HG03439 (cell line): ENCODE measurements at regions not wholly inside any gene's neighbourhood (a gene's known extent, or its start where the extent isn't known, plus 50 kb on each side); places are given as distances from the start of the nearest gene placed in this dataset.
"Not testable (repeated sequence)": the region's sequence is repeated elsewhere in the genome, so short reads cannot be mapped to it uniquely, and the experiment has no call there.

Experiments used
- ATAC-seq: cut with Tn5 transposase; IDR thresholded peaks from one replicate; pipeline ENCODE4 v1.9.1; 2021; ENCODE audit warnings: mild to moderate bottlenecking, moderate library complexity; ENCODE audit not compliant: unreplicated experiment

DNA sequence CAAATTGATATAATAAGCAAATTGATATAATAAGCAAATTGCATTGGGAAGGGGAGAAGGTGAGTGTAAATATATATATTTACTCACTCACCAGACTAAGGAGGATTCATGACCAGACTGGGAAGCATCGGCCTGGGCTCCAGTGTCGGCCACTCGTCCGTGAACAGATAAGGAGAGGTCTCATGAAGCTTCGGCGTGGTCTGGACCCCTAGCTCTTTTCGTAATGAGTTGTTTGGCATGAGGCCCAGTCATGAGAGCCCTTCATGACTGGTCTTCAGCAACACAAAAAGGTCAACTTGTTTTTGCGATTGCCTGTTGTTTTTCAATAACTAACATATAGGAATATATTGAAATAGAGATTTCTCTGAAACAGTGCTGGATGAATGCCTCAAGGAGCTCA is 222.9 kb upstream of the KCNK2 start:
- ATAC-seq, result no peak

DNA sequence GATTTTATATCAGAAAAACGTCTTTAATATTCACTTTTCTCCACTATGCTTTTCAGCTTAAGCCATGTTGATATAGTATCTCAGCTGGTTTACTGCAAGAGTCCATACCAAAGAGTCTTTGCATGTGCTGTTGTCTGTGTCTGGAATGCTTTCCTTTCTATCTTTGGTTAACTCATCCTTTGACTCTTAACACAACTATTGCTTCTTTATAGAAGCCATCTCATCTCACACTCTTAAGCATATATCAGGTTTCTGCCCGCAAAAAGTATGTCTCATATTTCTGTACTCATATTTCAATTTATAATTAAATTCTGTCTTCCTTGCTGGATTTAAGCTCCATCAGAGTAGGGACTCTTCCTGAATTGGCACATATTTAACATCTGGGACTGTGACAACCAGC is 220.9 kb upstream of the KCNK2 start:
- ATAC-seq, result no peak

DNA sequence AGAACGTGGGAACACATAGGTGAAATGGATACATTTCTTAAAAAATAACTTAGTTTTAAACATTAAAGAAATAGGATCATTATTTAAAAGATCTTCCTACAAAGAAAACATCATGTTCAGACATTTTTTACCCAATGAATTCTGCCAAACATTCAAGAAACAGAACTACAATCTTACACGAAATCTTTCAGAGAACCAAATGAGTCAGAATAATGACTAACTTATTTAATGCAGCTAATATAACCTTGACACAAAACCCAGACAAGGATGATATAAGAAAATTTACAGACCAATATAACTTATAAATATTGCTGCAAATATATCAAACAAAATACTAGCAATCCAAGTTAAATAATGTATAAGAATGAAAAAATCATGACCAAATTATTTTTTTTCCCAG is 220.1 kb upstream of the KCNK2 start:
- no peak for ATAC-seq

DNA sequence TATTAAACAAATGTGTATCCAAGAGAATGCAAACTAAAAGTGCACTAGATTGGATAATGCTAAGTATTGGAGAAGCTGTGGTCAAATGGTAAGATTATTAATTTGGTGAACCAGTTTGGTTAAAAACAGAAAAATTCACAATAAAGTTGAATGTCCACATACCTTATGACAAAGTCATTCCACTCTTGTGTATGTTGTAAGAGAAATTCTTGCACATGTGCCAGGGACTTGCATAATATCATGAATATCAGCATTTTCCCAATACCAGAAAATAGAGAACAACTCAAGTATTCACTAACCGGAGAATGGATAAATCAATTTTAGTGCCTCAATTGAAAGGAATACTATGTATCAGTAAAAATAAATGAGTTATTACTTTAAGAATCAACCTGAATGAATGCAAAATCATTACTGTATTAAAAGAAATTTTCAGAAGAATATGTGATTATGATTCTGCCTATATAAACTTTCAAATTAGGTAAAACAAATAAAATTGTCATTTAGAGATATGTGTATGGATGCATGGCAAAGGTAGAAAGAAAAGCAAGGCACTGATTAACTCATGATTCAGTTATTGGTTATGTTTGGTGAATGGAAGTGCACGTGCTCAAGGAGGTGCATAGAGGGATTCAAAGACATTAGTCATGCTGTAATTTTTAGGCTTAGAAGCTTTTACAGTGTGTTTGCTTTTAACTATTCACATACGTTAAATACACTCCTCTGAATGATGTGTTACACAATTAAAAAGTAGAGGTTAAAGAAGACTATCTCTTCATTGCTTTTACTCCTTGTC is 217.4 kb upstream of the KCNK2 start:
- no peak for ATAC-seq

DNA sequence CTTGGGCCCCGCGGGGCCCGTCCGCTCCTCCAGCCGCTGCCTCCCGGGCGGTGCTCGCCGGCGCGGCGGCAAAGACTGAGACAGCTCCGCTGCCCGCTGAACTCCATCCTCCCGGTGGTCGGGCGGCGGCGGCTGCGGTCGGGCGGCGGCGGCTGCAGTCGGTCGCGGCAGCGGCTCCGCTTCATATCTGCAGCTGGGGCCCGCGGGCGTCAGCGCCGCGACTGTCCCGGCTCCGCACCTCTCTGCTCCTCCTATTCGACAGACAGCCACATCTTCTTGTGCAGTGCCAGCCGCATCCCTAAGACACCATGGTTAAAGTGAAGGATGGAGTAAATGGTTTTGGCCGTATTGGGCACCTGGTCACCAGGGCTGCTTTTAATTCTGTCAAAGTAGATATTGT is 212.1 kb upstream of the KCNK2 start:
- not testable (repeated sequence) for ATAC-seq

DNA sequence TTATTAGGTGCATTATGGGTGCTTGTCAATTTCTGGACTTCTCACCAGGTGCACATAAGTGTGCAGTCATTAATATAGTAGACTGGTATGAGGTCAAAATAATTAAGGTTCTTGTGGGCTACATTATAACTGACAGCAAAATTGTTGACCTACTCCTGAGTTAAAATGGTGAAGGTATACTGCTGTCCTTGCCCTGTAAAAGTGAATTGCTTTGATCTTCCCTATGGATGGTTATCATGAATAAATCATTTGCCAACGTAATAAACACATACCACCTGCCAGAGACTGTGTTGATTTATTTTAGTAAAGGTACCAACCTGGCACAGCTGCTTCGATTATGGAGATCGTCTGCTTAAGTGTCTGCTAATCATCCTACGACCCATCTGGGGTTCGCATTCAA is 201.6 kb upstream of the KCNK2 start:
- no peak for ATAC-seq

DNA sequence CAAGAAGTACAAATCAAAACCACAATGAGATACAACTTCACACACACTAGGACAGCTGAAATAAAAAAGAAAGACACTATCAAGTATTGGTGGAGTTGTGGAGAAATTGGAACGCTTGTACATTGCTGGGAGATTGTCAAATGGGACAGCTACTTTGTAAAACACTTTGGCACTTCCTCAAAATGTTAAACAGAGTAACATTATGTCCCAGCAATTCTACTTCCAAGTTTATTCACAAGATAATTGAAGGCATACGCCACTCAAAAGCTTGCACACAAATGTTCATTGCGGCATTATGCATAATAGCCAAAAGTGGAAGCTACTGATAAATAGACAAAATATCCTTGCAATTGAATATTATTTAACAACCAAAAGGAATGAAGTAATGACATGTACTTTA is 199.9 kb upstream of the KCNK2 start:
- no peak for ATAC-seq

DNA sequence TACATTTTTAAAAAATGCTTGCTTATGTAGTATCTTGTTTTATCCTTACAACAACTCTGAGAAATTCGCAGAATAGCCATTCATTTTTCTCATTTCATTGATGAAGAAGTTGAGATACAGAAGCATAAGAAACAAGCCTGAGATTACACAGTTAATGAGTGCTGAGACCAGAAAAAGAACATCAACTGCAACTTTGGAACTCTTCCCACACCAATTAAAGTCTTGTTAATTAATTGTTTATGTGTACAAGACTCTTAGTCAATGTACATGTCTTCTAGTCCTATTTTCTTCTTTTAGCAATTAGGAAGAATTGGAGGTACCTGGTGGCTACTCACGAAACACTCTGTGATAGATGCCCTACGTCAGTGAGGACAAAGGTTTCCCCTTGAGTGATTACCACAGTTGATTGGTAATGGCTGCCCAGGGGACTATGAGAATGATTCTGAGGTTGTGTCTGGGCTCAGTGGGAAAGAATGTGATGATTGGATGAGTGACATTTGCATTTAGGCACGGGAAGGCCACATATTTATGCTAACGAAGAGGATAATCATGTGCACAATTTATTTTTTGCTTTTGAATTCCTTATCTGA is 187.4 kb upstream of the KCNK2 start:
- no peak for ATAC-seq

DNA sequence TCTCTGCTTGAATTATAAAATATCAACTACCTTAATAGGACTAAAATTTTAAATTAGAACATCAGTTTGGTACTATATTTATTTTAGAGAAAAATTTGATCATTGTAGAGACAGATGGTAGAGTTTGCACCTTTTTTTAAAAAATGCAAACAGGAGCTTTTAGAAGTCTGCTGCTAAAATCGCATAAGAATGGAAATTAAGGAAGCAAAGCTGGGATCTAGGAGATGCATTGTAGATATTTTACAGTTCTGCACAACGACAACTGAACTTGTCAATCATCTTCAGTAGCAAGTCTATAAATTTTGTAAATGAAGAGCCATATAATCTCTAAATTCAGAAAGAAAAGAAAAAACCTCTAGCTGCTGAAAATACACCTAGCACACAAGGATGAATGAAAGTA is 185.6 kb upstream of the KCNK2 start:
- no peak for ATAC-seq

DNA sequence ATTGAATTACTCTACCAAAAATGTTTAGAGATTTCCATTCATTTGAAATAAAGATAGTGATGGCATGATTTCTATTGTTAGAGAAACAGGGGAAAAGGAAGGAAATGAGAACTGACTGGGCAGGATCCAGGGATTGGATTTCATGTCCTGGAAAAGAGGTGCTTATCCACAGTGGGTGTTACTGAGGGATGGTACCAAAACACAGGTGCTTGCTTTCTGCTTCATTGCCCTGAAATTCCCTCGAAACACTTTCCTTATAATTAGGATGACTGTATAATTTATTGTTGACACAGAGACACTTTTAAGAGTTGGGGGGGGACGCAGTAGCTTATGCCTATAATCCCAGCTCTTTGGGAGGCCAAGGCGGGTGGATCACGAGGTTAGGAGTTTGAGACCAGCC is 185.0 kb upstream of the KCNK2 start:
- no peak for ATAC-seq

DNA sequence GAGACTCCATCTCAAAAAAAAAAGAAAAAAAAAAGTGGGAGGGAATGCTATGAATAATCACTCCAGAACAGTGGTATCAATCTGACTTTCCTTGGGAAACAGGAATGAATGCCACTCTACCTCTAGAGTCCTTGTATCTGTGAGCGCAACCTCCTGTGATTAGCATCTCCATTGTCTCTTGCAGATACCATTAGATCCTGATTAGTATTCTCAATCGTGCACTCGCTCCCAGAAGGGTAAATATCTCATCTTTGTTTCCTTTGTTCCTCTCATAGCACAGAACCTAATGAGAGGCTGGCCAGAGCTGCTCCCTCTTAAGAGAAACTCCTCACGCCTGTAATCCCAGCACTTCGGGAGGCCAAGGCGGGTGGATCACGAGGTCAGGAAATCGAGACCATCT is 184.4 kb upstream of the KCNK2 start:
- ATAC-seq, result no peak

DNA sequence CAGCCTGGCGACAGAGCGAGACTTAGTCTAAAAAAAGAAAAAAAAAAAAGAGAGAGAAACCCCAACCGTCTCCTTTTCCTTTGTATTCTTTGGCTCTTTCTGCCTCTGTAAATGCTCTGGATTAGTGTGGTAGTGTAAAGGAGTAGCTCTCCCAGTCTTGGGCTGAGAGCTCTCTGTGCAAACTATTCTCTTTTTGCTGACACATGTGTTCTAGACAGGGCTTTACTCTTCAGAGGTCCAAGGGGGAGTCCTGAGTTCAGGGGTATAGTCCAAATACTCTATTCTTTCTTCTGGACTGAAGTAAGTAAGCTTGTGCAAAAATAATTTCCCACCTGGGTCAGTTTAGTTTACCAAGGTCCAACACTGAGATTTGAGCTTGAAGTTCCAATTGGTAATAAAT is 183.8 kb upstream of the KCNK2 start:
- ATAC-seq, result no peak

DNA sequence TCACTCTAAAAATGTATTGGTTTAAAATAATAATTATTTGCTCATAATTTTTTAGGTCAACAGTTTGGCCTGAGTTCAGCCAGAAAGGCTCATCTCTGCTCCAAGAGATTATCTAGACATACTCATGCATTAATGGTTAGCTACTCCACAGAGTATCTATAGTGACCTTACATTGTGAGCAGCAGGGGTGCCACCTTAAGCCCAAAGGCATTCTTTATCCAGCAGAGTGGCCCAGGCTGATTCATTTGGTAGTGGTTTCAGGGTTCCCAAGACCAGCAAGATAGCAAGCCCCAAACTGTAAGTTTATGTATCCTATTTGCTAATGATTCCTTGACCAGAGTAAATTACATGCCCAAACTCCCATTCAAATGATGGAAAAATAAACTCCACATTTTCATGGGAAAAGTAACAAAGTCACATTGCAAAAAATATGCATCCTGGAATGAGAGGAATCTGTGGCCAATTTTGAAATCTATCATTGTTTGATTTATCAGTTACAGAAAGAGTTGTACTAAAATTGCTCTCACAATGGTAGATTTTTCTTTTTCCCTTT is 182.6 kb upstream of the KCNK2 start:
- ATAC-seq, result no peak

DNA sequence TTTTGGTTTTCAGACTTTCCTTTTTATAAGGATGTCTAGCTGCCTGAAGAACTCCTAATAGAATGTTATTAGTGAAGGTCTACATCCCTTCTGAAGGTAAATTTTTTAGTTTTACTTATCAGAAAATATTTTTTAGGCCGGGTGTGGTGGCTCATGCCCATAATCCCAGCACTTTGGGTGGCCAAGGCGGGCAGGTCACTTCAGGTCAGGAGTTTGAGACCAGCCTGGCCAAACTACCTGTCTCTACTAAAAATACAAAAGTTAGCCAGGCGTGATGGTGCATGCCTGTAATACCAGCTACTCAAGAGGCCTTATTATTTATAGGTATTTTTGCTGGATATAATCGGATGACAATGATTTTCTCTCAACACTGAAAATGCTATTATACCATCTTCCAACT is 181.9 kb upstream of the KCNK2 start:
- ATAC-seq, result no peak

DNA sequence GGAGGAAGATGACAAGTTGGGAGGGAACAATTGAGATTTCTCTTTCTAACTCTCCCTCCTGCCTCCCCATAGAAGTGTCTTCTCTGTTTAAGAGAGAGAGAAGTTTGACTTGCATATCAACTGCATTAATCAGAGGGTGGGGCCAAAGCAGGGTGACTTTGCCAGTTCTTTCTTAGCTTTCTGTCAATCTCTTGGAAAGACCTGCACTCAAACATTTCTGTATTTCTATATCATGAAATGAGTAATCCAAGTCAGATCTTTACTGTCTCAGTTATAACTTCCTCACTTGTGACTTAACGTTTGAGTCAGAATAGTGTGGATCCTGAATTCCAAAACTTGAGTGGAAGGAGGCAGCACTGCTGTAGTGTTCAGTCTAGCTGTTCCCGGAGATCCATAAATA is 180.8 kb upstream of the KCNK2 start:
- no peak for ATAC-seq

DNA sequence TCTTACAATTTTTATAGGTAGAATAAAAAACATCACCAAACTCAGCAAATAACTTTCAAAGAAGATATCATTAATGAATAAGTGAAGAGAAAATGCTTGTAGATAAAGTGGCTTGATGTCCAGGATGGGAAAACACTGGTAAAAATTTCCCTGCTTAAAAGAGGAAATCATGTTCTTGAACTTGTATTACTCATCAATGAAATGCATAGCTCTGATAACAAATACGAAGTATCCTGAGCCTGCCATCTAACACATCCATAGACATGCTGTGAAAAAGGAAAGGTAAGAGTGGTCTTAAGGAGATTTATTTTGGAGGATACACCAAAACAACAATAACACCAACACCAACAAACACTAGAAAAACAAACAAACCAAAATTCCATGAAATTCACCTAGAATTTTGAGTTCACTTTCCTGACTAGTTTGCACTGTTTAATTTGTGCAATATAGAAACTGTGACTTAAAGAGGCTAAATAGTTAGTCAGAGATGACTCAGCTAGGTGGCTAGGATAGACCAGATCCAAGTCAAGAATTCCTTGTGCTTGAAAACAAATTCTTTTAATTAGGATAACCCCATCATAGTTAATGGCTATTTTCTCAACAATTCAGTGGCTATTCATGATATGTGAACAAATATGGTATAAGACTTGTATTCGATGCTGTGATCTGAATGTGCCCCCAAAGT is 179.8 kb upstream of the KCNK2 start:
- no peak for ATAC-seq

DNA sequence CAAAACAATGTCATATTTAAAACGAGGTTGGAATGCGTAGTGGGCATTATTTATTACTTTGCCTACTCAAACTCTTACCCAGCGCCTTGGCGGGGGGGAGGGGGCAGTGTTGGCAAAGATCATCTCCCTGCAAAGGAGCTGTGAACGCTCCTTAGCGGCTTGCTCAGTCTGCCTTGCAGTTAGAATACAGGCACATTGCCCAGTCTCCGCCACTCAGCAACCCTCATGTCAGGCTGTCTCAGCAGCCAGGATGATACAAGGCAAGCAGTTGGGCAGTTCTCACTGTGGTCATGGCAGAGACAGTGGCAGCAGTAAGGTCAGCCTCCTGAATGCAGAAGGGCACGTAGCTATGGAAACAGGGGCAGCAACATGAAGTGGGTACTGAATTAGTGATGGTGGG is 170.4 kb upstream of the KCNK2 start:
- no peak for ATAC-seq

DNA sequence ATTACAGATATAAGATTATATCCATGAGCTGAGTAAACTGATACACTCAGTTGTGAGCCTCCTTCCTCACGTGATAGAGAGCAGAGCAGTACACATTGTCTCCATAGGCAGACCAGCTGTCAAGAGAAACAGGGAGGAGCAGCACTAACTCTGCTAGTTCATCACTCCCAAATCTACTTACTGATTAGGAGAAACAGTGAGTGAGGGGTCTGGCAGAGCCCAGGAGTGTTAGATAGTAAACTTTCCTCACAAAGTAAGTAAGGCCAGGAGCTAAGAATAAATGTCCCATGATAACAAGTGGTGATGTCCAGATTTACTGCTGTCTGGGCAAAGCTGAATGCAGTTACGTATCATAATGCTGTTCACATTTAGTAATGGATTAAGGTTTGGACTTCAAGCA is 168.6 kb upstream of the KCNK2 start:
- no peak for ATAC-seq

DNA sequence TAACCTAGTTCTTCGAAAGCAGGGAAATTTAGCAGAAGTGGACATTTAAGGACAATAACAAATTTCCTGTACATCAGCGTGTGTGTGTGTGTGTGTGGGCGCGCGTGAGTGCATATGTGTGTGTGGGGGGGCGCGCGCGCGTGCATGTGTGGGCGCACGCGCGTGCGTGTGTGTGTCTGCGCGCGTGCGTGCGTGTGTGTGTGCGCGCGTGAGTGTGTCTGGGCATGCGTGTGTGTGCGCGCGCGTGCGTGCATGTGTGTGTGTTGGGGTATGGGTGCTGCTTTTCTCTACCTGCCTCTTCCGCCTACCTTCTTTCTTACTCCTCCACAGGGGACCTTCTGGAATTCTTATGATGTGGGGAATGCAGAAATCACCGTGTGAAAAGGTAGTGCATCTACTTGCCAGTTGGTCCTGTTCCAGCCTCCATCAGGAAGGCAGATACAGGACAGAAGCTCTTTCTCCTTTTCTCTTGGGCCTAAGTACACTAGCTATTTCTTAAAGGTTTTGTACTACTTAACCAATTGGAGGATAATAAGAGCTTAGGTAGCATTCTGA is 165.4 kb upstream of the KCNK2 start:
- no peak for ATAC-seq

DNA sequence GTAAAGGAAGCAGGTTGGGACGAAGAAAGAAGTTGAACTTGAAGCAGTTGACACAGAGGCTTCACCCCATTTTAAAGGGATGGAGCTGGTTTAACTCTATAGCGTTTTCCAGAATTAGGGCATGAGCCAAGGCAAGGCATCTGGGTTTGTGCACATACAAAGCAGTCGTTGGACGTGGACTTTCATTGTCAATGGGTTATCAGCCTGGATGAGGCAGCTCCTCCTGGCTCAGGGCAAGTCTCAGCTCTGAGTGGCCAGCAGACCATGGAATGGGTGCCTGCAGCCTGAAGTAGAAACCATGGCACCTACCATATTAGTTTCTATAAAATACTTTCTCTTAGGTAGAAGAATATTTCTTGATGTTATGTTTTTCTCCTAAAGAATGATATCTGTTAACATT is 163.8 kb upstream of the KCNK2 start:
- ATAC-seq, result no peak

DNA sequence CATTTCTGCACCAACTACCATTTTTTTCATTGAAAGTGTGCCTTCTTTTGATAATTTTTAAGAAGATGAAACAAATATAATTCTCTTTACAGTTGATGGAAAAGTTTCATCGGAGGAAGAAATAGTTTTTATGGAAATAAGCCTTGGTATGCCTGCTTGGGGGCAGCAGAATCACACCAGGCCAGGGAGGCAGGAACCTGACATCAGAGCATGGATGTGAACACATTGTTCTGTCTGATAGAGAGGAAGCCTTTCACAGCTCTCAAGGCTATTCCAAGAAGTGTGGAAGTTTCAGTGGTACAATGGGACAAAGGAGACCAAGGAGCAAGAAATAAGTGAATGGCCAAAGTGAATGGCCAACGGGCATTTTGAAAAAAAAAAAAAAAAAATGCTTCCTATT is 162.2 kb upstream of the KCNK2 start:
- no peak for ATAC-seq
